Testis (tissue), 2 donors: ENCODE measurements at regions not wholly inside any gene's neighbourhood (a gene's known extent, or its start where the extent isn't known, plus 50 kb on each side); places are given as distances from the start of the nearest gene placed in this dataset.

Experiments
- POLR2A ChIP-seq: fragments of 450-650 bp; IDR thresholded peaks from one replicate; pipeline ENCODE4 v1.6.1; 2017; ENCODE audit warnings: antibody characterized with exemption, mild to moderate bottlenecking, moderate library complexity
- TF ChIP-seq, protein P1 (sequence below), 3 experiments: fragments of 450-650 bp in 2 of 3; fragments of 200-600 bp in 1 of 3; sonication (generic) in 1 of 3; IDR thresholded peaks; one replicate each; pipeline ENCODE4 v1.5.1; 2016 to 2019; ENCODE audit warnings: antibody characterized with exemption in 3 of 3, mild to moderate bottlenecking in 2 of 3, moderate library complexity in 1 of 3

GRCh38 chr10:124298891-124299290 lies 119.8 kb downstream of the OAT start:
- TF ChIP-seq, protein P1, sequence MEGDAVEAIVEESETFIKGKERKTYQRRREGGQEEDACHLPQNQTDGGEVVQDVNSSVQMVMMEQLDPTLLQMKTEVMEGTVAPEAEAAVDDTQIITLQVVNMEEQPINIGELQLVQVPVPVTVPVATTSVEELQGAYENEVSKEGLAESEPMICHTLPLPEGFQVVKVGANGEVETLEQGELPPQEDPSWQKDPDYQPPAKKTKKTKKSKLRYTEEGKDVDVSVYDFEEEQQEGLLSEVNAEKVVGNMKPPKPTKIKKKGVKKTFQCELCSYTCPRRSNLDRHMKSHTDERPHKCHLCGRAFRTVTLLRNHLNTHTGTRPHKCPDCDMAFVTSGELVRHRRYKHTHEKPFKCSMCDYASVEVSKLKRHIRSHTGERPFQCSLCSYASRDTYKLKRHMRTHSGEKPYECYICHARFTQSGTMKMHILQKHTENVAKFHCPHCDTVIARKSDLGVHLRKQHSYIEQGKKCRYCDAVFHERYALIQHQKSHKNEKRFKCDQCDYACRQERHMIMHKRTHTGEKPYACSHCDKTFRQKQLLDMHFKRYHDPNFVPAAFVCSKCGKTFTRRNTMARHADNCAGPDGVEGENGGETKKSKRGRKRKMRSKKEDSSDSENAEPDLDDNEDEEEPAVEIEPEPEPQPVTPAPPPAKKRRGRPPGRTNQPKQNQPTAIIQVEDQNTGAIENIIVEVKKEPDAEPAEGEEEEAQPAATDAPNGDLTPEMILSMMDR (IDR thresholded peaks at IDR 0.05): no peak
- no peak for TF ChIP-seq POLR2A
